SKM-1 (cell line): ENCODE measurements at regions not wholly inside any gene's neighbourhood (a gene's known extent, or its start where the extent isn't known, plus 50 kb on each side); places are given as distances from the start of the nearest gene placed in this dataset.

Experiments
- DNase-seq: peaks from one replicate; lab custom pipeline; 2025; ENCODE audit not compliant: unreplicated experiment; lab: John Stamatoyannopoulos, UW

- peak; percentile 18 for DNase-seq
Observed at GRCh38 chr10:108204528-108205305, 1040.2 kb upstream of the SORCS1 start.

DNA sequence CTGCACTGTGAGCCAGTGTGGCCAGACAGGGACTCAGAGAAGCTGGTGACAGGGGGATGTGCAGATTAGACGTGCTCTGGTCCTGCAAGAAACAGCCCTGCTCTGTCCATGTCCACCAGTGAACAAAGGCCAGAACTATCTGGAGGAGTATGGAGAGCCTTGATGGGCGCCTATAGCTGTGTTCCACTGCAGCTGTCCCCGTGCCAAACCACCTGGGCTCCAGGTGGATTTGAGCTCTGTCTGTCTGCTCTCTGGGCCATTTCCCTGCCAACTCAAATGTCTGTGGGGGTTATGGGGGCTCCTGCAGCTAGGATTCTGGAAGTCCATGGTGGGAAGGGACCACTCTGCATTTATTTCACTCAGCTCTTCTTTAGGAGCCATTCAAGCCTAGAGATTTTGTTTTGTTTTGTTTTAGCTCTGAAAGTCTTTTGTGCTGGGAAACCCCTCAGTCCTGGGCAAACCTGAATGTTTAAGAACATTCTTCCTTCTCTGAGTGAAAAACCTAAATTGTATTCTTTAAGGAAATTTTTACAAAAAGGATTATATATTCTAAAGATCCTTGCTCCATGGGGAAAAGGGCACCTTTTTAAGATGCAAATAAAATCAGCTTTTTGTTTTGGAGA is 1039.5 kb upstream of the SORCS1 start:
- DNase-seq: no peak

DNA sequence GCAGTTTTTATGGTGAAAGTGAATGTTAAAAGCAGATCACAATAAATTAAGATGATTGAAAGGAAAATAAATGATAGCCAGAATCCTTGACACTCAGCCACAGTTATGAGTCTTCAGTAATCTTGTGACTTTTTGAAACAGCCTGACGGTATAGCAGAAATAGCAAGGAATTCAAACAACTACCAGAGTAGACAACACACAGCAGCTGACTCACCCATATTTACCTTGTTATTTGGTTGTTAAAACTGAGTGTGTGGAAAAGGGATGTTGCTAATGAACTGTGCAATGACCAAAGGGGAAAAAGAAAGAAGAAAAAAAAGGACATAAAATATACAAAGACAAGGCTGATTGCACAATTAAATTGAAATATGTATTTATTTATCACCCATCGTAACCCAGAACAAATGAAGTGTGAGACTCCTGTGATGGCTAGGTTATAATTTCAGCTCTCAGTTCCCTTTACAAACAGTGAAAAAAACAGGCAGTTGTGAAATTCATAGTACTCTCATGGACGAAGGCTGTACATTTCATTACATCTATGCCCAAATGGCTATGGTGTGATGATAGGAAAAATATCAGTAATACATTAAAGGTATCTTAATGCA is 1023.0 kb upstream of the SORCS1 start:
- DNase-seq: no peak

DNA sequence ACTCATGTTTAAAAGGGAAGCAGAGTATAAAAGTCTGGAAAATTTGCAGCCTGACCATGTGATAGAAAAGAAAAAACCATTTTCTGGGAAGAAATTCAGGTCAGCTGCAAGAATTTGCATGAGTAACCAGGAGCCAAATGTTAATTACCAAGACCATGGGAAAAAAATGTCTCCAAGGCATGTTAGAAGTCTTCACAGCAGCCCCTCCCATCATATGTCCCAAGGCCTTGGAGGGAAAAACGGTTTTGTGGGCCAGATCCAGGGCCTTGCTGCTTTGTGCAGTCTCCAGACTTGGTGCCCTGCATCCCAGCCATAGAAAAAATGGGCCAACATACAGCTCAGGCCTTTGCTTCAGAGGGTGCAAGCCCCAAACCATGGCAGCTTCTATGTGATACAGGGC is 1019.6 kb upstream of the SORCS1 start:
- no peak for DNase-seq

DNA sequence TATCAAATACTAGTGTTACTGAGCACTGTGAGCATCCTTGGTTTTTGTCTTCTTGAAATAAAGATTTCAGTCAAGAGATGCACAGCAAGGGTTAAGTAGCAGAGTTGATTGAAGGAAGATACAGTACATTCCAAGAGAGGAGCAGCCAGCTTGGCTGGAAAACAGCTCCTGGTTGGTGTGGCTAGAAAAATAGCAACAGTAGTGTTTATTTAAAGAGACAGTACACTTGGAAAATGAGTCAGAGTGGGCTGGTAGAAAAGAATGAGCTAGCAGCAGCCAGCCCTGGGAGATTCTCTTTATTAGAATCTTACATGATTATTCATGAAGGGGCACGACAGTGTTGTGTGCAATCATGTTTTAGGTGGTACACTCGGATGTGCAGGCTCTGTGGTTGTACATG is 1016.4 kb upstream of the SORCS1 start:
- no peak for DNase-seq

DNA sequence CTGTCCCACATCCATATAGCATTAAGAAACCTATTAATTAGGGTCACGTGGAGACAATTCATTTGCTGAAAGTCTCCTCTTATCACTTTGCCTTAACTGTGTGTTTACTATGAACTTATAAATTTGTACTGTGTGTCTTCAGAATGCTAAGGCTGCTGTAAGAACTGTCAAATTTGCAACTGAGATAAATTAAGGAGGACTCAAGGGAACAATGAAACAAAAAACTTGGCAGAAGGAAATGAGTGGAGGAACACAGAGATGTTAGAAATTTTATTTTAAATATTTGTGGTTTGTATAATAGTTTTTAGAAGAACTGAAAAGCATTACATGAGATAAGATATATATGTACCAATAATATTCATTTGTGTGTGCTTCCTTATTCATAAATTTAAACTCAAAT is 1005.3 kb upstream of the SORCS1 start:
- no peak for DNase-seq

GRCh38 chr10:108167766-108168165 is 1003.3 kb upstream of the SORCS1 start:
- DNase-seq: no peak

GRCh38 chr10:108166401-108166800 is 1001.9 kb upstream of the SORCS1 start:
- DNase-seq: no peak

- DNase-seq: no peak
Observed at GRCh38 chr10:108147346-108147745, 982.8 kb upstream of the SORCS1 start.

DNA sequence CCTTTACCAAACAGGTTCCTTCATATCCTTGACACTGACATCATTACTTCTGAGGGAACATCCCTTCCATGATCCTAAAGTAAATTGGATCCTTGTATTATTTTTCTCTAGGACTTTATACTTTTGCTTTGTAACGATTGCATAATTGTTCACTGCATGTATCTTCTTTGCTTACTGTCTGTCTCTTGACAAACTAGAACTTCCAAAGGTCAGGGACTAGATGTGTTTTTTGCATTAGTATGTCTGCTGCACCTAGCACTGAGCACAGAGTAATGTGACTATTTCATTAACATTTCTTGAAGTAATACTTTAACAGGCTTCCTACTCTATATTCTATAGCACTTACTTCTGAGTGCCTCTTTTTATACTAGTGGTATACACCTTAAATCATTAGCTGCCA is 976.6 kb upstream of the SORCS1 start:
- DNase-seq: no peak

GRCh38 chr10:108132303-108132702 is 967.8 kb upstream of the SORCS1 start:
- no peak for DNase-seq

- DNase-seq: no peak
Observed at GRCh38 chr10:108130575-108130974, 966.1 kb upstream of the SORCS1 start.

GRCh38 chr10:108112218-108112617 is 947.7 kb upstream of the SORCS1 start:
- DNase-seq: peak; percentile 2

DNA sequence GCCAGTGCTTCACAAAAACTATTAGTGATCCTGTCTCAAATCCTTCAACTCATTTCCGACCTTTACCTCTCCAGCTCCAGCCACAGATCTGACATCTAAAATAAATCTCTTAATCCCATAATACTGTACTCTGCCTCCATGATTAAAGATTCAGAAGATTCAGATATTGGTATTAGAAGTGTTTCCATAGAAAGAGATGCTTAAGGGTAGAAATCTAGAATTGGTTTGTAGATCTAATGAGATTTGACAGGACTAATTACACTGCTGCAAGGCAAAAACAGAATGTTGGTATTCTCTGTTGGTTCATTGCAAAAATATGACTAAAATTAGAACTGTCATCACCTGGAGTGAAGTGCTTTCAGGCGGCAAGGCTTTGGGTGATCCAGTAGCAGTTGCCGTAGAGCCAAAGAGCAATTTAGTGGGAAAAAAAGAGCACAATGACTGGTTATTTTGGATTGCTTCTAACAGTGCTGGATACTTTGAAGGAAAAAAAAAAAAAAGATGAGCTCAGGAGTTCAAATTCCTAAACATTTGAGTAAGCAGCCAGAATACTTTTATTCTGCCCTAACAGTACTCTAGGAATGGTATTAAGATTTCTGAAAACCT is 940.1 kb upstream of the SORCS1 start:
- no peak for DNase-seq

DNA sequence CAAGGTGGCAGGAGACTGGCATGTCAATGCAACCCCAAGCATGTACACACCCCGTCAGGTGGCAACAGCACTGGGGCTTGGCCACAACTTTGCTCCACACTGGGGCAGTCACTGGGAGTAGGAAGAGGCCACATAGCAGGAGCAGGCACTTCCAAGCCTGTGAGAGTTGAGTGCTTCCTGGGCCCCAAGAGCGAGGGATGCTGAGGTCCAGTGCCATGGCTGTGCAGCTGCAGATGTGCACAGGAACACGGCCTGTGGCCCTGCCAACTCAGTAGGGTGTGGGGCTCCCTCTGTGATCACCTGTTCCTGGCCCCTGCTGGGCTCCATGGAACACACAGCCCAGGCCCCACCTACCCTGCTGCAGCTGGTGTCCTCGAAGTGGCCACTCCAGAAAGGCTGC is 932.8 kb upstream of the SORCS1 start:
- DNase-seq: no peak

- DNase-seq: no peak
Observed at GRCh38 chr10:108095932-108096925, 931.7 kb upstream of the SORCS1 start.

- DNase-seq: no peak
Observed at GRCh38 chr10:108090476-108091215, 926.1 kb upstream of the SORCS1 start.

DNA sequence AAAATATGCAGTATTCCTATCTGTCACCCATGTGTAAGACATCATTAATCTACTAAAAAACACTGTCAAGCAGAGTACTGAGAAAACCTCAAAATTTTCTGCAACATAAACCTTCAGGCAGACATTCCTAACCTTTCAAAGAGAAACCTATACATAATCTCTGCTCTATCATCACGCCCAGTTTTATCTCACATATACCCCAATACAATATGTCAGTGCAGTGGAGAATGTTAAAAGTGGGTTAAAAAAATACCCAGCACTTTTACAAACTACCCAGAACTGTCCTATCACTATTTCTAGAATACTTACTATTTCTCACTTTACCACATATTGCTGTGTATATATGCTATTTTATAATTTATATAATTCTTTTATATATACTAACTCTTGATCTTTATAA is 922.0 kb upstream of the SORCS1 start:
- no peak for DNase-seq

DNA sequence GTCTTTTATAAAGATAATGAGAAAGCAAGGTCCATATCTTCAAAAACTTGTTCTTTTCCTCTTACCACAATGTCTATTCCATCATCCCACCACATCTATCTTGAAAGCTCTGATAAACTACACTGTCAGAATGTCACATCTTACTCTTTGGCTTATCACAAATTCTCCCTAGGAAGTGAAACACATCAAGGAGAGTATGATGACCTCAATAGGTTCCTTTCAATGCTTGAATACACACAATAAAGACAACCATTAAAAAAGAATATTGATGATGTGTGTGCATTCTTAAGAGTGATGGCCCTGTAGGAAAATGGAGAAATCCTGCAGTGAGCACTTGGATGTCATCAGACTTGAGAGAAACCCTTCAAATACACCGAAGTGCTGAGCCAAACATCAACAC is 918.1 kb upstream of the SORCS1 start:
- no peak for DNase-seq

GRCh38 chr10:108078263-108078662 is 913.8 kb upstream of the SORCS1 start:
- no peak for DNase-seq
